GM21619 (cell line): ENCODE measurements at regions not wholly inside any gene's neighbourhood (a gene's known extent, or its start where the extent isn't known, plus 50 kb on each side); places are given as distances from the start of the nearest gene placed in this dataset.
"Not testable (repeated sequence)": the region's sequence is repeated elsewhere in the genome, so short reads cannot be mapped to it uniquely, and the experiment has no call there.

ENCODE experiments used
- ATAC-seq: cut with Tn5 transposase; IDR thresholded peaks from one replicate; pipeline ENCODE4 v1.9.1; 2021; ENCODE audit not compliant: unreplicated experiment

GRCh38 chr6:69623357-69623756, 173.5 kb downstream of the LMBRD1 start:
- ATAC-seq: no peak

DNA sequence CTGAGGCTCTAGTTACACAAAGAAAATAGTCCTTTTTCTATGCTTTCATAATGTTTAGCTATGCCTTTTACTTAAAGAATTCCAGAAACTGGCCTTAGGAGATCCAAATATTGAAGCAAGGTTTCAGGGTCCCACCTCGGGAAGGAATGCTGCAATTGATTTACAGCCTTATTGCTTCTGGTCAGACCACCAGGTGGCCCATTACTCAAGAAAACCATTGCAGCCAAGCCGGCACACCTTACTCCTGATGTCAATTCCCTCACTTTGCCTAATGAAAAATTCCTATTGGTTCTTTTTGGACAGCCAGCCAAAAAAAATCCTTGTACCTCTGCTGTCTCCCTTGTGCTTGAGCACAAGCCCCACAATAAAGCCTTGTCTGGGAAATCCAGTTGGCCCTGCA, 173.9 kb downstream of the LMBRD1 start:
- ATAC-seq: no peak

GRCh38 chr6:69622230-69622629, 174.6 kb downstream of the LMBRD1 start:
- no peak for ATAC-seq

- no peak for ATAC-seq
Observed at GRCh38 chr6:69617163-69617562, 179.6 kb downstream of the LMBRD1 start.

- no peak for ATAC-seq
Observed at GRCh38 chr6:69609836-69610472, 186.9 kb downstream of the LMBRD1 start.

DNA sequence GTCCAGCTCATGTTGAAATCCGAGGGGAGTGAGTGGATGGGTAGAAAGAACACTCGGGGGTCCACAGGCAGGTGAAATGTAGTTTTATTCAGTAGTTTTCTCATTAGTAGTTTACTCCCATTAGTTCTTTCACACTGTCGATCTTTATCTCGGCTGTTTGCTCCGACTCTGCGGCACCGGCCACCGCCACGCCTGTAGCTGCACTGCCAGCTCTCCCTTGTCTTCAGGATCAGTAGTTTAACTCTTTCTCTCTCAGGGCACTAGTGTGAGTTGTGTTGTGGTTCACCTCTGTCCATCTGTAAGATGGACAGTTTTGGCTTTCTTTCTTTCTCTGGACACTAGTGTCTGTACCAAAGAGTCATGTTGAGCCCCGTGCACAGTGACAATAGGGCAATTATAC, 195.7 kb downstream of the LMBRD1 start:
- ATAC-seq: no peak

DNA sequence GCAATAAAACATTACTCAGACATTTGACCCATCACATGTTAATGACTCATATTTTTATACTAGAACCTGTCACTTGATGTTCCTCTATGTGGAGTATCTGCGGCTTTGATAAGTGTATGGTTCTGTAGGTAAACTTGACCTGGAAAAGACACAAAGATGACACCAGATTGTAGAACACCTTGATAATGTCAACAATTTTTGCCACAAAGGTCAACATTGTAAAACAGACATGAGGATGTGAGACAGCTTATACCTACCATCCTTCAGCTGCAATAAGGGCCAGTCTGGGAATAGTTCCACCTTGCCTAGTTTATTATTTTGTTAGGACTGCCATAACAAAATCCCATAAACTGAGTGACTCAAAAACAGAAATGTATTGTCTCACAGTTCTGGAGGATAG, 202.4 kb downstream of the LMBRD1 start:
- ATAC-seq: no peak

- ATAC-seq: no peak
Observed at GRCh38 chr6:69593706-69594105, 203.1 kb downstream of the LMBRD1 start.

- no peak for ATAC-seq
Observed at GRCh38 chr6:69589626-69590025, 207.2 kb downstream of the LMBRD1 start.

- ATAC-seq: peak; percentile 92
Observed at GRCh38 chr6:69584913-69585729, 211.7 kb downstream of the LMBRD1 start.

GRCh38 chr6:69584536-69584912, 212.3 kb downstream of the LMBRD1 start:
- no peak for ATAC-seq

GRCh38 chr6:69581581-69581980, 215.2 kb downstream of the LMBRD1 start:
- no peak for ATAC-seq

- no peak for ATAC-seq
Observed at GRCh38 chr6:69580706-69581105, 216.1 kb downstream of the LMBRD1 start.

GRCh38 chr6:69578361-69578890, 218.4 kb downstream of the LMBRD1 start:
- ATAC-seq: no peak

- ATAC-seq: no peak
Observed at GRCh38 chr6:69571234-69571633, 225.6 kb downstream of the LMBRD1 start.

- ATAC-seq: no peak
Observed at GRCh38 chr6:69570106-69570505, 226.7 kb downstream of the LMBRD1 start.

DNA sequence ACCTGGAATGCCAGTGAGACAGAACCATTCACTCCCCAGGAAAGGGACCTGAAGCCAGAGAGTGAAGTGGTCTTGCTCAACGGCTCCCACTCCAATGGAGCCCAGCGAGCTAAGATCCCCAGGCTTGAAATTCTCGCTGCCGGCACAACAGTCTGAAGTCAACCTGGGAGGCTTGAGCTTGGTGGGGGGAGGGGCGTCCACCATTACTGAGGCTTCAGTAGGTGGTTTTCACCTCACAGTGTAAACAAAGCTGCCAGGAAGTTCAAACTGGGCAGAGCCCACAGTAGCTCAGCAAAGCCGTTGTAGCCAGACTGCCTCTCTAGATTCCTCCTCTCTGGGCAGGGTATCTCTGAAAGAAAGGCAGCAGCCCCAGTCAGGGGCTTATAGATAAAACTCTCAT, 236.2 kb downstream of the LMBRD1 start:
- not testable (repeated sequence) for ATAC-seq

DNA sequence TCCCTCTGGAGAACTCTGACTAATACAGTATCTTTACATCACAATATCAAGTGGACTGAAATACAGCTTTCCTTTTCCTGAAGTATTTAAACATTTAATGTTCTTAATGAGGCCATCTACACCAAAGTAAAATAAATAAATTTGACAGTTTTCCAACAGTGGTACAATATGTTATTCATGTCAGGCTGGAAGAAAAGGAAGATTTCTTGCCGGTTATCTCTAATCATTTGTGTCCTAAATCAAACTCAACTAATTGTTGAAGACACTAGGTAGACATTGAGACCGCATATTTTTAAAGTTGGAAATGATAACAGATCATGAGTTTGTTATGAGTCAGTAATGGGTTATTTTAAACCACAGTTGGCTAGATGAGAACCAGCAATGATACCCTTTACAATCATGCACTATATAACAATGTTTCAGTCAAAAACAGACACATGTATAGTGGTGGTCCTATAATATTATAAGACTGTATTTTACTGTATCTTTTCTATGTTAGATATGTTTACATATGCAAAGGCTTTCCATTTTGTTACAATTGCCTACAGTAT, 241.6 kb downstream of the LMBRD1 start:
- ATAC-seq: no peak

DNA sequence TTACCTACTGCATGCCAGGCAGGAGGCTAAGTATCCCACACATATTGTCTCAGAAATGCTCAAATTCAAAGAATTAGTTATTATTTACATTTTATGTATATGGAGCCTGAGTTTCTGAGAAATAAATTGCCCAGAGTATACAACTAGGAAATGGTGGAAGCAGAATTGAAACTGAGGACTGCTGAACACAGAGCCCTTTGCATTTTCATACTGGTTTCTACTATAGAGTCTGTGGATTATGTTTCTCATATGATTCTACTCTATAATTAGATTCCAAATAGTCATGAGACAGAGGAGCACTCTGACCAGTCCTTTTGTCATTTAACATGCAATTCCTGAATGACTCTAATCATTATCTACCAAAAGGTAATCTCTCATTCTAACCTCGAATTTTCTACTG, 254.3 kb downstream of the LMBRD1 start:
- no peak for ATAC-seq

GRCh38 chr6:69527921-69528476, 268.8 kb downstream of the LMBRD1 start:
- no peak for ATAC-seq

- not testable (repeated sequence) for ATAC-seq
Observed at GRCh38 chr6:69515480-69515879, 281.3 kb downstream of the LMBRD1 start.

GRCh38 chr6:69494595-69494994, 302.2 kb downstream of the LMBRD1 start:
- ATAC-seq: no peak
